ENCODE measurements at regions not wholly inside any gene's neighbourhood (a gene's known extent, or its start where the extent isn't known, plus 50 kb on each side); places are given as distances from the start of the nearest gene placed in this dataset.

DNA sequence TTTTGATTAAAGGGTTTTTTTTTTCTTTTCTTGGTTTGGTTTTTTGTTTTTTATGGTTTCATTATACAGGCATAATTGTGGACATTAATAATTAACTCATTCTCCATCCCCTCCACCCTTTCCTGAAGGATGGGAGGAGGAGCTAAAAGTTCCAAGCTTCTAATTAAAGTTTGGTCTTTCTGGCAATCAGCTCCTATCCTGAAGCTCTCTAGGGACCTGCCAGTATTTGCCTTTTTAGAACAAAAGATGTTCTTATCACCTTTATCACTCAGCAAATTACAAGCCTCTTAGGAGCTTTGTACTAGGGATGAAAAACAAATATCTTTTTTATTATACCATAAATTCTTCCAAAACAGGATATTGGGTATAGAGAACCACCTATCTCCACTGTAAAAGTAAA is 589.8 kb downstream of the PDHA2 start:
- H3K27ac ChIP-seq (ENCODE audit: low read depth in 1 of 2, low read length in 2 of 2), result no peak overlapping the region
- no peaks in the 10 kb centered on the region for H3K4me1 ChIP-seq (ENCODE audit: control insufficient read depth in 4 of 4, insufficient read depth in 4 of 4, low read length in 3 of 4)
- no peak overlapping the region for H3K4me3 ChIP-seq (ENCODE audit: low read depth in 1 of 3, low read length in 3 of 3)
- no peaks in the 10 kb centered on the region for H3K9me3 ChIP-seq (ENCODE audit: control insufficient read depth in 4 of 4, low read length in 3 of 4)
- H3K27me3 ChIP-seq (ENCODE audit: control insufficient read depth in 4 of 4, insufficient read depth in 4 of 4, low read length in 3 of 4), result no peaks in the 10 kb centered on the region
- TF ChIP-seq, protein P1, sequence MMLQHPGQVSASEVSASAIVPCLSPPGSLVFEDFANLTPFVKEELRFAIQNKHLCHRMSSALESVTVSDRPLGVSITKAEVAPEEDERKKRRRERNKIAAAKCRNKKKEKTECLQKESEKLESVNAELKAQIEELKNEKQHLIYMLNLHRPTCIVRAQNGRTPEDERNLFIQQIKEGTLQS (IDR thresholded peaks at IDR 0.05), result no peak
- TF ChIP-seq, protein P2, sequence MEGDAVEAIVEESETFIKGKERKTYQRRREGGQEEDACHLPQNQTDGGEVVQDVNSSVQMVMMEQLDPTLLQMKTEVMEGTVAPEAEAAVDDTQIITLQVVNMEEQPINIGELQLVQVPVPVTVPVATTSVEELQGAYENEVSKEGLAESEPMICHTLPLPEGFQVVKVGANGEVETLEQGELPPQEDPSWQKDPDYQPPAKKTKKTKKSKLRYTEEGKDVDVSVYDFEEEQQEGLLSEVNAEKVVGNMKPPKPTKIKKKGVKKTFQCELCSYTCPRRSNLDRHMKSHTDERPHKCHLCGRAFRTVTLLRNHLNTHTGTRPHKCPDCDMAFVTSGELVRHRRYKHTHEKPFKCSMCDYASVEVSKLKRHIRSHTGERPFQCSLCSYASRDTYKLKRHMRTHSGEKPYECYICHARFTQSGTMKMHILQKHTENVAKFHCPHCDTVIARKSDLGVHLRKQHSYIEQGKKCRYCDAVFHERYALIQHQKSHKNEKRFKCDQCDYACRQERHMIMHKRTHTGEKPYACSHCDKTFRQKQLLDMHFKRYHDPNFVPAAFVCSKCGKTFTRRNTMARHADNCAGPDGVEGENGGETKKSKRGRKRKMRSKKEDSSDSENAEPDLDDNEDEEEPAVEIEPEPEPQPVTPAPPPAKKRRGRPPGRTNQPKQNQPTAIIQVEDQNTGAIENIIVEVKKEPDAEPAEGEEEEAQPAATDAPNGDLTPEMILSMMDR (IDR thresholded peaks at IDR 0.05; ENCODE audit: low read depth, low read length, missing input control), result no peak
- TF ChIP-seq YY1 (IDR thresholded peaks at IDR 0.05) (no peak), JUND (IDR thresholded peaks at IDR 0.05) (no peak), GABPA (IDR thresholded peaks at IDR 0.05 in 1 of 2, conservative IDR thresholded peaks at IDR 0.05 in 1 of 2) (no peak), SP1 (IDR thresholded peaks at IDR 0.05) (no peak), FOXA2 (IDR thresholded peaks at IDR 0.05) (no peak), HNF4G (IDR thresholded peaks at IDR 0.05) (no peak), EGR1 (IDR thresholded peaks at IDR 0.05; ENCODE audit: low read depth in 2 of 2) (no peak), RXRA (IDR thresholded peaks at IDR 0.05) (no peak), NR2F2 (IDR thresholded peaks at IDR 0.05) (no peak), HNF4A (conservative IDR thresholded peaks at IDR 0.05) (no peak), FOXA1 (IDR thresholded peaks at IDR 0.05) (no peak), RAD21 (IDR thresholded peaks at IDR 0.05) (no peak), TAF1 (conservative IDR thresholded peaks at IDR 0.05) (no peak)
- TF ChIP-seq, protein P3, sequence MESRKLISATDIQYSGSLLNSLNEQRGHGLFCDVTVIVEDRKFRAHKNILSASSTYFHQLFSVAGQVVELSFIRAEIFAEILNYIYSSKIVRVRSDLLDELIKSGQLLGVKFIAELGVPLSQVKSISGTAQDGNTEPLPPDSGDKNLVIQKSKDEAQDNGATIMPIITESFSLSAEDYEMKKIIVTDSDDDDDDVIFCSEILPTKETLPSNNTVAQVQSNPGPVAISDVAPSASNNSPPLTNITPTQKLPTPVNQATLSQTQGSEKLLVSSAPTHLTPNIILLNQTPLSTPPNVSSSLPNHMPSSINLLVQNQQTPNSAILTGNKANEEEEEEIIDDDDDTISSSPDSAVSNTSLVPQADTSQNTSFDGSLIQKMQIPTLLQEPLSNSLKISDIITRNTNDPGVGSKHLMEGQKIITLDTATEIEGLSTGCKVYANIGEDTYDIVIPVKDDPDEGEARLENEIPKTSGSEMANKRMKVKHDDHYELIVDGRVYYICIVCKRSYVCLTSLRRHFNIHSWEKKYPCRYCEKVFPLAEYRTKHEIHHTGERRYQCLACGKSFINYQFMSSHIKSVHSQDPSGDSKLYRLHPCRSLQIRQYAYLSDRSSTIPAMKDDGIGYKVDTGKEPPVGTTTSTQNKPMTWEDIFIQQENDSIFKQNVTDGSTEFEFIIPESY (IDR thresholded peaks at IDR 0.05), result no peak
- TF ChIP-seq, protein P4, sequence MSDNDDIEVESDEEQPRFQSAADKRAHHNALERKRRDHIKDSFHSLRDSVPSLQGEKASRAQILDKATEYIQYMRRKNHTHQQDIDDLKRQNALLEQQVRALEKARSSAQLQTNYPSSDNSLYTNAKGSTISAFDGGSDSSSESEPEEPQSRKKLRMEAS (IDR thresholded peaks at IDR 0.05), result no peak
- TF ChIP-seq, protein P5, sequence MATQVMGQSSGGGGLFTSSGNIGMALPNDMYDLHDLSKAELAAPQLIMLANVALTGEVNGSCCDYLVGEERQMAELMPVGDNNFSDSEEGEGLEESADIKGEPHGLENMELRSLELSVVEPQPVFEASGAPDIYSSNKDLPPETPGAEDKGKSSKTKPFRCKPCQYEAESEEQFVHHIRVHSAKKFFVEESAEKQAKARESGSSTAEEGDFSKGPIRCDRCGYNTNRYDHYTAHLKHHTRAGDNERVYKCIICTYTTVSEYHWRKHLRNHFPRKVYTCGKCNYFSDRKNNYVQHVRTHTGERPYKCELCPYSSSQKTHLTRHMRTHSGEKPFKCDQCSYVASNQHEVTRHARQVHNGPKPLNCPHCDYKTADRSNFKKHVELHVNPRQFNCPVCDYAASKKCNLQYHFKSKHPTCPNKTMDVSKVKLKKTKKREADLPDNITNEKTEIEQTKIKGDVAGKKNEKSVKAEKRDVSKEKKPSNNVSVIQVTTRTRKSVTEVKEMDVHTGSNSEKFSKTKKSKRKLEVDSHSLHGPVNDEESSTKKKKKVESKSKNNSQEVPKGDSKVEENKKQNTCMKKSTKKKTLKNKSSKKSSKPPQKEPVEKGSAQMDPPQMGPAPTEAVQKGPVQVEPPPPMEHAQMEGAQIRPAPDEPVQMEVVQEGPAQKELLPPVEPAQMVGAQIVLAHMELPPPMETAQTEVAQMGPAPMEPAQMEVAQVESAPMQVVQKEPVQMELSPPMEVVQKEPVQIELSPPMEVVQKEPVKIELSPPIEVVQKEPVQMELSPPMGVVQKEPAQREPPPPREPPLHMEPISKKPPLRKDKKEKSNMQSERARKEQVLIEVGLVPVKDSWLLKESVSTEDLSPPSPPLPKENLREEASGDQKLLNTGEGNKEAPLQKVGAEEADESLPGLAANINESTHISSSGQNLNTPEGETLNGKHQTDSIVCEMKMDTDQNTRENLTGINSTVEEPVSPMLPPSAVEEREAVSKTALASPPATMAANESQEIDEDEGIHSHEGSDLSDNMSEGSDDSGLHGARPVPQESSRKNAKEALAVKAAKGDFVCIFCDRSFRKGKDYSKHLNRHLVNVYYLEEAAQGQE (IDR thresholded peaks at IDR 0.05), result no peak
- H3K36me3 ChIP-seq (ENCODE audit: control insufficient read depth in 4 of 4, insufficient read depth in 3 of 4, low read depth in 1 of 4, low read length in 3 of 4), result no peaks in the 10 kb centered on the region
- no peak for DNase-seq (ENCODE audit: low spot score)
- H3K9ac ChIP-seq (ENCODE audit: low read depth in 1 of 2, low read length in 2 of 2), result no peak overlapping the region

All from liver (tissue), 7 donors.